Kidney epithelial cell (primary cell): ENCODE measurements at regions not wholly inside any gene's neighbourhood (a gene's known extent, or its start where the extent isn't known, plus 50 kb on each side); places are given as distances from the start of the nearest gene placed in this dataset.
"Not testable (repeated sequence)": the region's sequence is repeated elsewhere in the genome, so short reads cannot be mapped to it uniquely, and the experiment has no call there.

Experiments
- DNase-seq: peaks from one replicate; pipeline ENCODE4 v3.0.0-alpha.2; 2010; ENCODE audit warnings: low read depth
- H3K27me3 ChIP-seq: 2 replicates; pipeline ENCODE4 v1.6.0; 2011; ENCODE audit warnings: low read length; ENCODE audit not compliant: control insufficient read depth, insufficient read depth
- H3K36me3 ChIP-seq: 2 replicates; pipeline ENCODE4 v1.5.1; 2011; ENCODE audit warnings: low read length; ENCODE audit not compliant: control insufficient read depth, insufficient read depth
- H3K4me3 ChIP-seq: 2 replicates; pipeline ENCODE4 v1.5.1; 2011; ENCODE audit warnings: low read depth, mild to moderate bottlenecking, control low read depth, low read length
- TF ChIP-seq, protein P1 (sequence below): IDR thresholded peaks from 2 replicates; pipeline ENCODE4 v1.5.1; 2011; ENCODE audit warnings: mild to moderate bottlenecking, moderate library complexity, low read length, control low read depth, inconsistent platforms; ENCODE audit not compliant: insufficient read depth, poor library complexity, severe bottlenecking

DNA sequence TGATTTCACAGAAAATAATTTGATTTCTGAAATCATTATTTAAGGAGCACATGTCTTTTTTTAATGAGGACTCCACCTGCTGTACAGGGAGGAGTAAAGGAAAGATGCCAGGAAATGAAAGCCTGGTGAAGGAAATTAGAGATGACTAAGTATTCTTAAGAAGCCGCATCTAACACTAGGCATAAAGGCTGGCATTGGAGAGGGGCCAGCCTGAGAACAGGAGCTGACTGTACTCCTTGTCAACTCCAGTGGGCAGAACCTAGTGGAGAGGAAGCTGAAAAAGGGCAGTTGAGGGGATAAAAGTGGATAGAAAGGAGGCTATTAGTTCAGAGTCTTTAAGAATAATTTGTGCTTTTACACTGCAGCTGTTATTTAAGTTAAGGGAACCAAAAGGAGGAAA lies 393.0 kb downstream of the PPP1R2C start:
- no peaks in the 10 kb centered on the region for H3K27me3 ChIP-seq
- no peak overlapping the region for H3K4me3 ChIP-seq
- DNase-seq, result no peak
- TF ChIP-seq, protein P1, sequence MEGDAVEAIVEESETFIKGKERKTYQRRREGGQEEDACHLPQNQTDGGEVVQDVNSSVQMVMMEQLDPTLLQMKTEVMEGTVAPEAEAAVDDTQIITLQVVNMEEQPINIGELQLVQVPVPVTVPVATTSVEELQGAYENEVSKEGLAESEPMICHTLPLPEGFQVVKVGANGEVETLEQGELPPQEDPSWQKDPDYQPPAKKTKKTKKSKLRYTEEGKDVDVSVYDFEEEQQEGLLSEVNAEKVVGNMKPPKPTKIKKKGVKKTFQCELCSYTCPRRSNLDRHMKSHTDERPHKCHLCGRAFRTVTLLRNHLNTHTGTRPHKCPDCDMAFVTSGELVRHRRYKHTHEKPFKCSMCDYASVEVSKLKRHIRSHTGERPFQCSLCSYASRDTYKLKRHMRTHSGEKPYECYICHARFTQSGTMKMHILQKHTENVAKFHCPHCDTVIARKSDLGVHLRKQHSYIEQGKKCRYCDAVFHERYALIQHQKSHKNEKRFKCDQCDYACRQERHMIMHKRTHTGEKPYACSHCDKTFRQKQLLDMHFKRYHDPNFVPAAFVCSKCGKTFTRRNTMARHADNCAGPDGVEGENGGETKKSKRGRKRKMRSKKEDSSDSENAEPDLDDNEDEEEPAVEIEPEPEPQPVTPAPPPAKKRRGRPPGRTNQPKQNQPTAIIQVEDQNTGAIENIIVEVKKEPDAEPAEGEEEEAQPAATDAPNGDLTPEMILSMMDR, result no peak
- H3K36me3 ChIP-seq, result no peaks in the 10 kb centered on the region

DNA sequence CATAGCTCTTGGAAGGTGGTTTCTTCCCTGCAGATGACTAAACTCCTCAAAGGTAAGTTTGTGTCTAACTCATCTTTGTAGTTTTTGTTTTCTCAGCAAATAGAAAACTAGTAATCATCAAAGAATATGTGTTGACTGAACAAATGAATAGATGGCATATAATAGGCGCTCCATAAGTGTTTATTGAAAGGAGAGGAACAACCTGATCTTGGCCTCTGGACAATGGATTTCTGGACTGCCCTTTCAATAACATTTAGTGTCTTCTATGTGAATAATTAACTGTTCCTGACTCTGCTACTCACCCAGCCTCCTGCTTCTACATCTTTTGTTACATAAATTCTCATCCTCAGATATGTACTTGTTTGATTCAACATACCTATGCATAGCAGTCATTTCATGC lies 399.1 kb downstream of the PPP1R2C start:
- Histone ChIP-seq H3K4me3 (no peak overlapping the region), H3K27me3 (no peaks in the 10 kb centered on the region), H3K36me3 (no peaks in the 10 kb centered on the region)
- TF ChIP-seq, protein P1, result no peak
- DNase-seq, result no peak

DNA sequence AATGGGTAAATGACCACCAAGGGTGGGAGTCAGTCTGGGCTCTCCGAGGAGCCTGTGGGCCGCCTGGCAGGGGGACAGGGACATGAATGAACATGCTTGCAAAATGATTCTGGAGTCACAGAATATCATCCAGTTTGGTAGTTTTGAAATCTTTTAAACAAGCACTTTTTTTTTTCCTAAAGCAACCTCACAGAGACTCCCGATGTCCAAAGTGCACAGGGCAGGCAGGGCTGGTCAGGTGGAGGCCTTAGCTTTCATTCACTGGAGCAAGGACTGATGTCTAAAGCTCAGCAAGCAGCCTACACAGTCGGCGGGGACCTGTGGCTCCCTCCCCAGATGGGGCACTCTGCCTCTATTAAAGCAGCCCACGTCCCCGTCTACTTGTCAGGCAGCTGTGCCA lies 402.9 kb downstream of the PPP1R2C start:
- TF ChIP-seq, protein P1, result no peak
- no peak overlapping the region for H3K4me3 ChIP-seq
- no peak for DNase-seq
- H3K36me3 ChIP-seq, result no peaks in the 10 kb centered on the region
- H3K27me3 ChIP-seq, result no peaks in the 10 kb centered on the region

DNA sequence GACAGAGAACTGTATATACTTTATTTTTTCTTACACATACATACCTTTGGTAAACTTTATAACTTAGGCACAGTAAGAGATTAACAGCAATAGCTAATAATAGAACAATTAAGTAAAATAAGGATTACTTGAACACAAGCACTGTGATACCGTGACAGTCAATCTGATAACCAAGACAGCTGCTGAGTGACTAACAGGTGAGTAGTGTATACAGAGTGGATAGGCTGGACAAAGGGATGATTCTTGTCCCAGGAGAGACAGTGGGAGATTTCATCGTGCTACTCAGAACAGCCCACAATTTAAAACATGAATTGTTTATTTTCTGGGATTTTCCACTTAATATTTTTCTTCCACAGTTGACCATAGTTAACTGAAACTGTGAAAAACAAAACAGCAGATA lies 411.8 kb downstream of the PPP1R2C start:
- no peaks in the 10 kb centered on the region for H3K27me3 ChIP-seq
- H3K4me3 ChIP-seq, result no peak overlapping the region
- DNase-seq, result no peak
- TF ChIP-seq, protein P1, result no peak
- H3K36me3 ChIP-seq, result no peaks in the 10 kb centered on the region

DNA sequence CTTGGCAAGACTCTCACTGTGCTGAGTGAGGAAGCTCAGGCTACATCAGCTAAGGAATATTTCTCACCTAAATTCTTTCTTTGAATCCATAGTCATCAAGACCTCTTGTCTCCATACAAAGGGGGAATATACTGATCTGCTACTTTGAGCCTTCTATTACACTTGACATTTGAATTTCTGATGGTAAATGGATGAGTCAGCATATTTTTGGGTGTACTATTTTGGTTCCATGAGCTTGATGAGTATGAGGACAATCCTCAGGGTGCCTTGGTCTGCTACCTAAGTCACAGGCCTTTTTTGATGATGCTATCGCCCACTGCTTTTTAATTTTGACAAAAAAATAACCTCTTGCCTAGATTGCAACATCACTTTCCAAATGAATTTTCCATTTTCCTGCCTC lies 415.7 kb downstream of the PPP1R2C start:
- Histone ChIP-seq H3K27me3 (no peaks in the 10 kb centered on the region), H3K36me3 (no peaks in the 10 kb centered on the region), H3K4me3 (no peak overlapping the region)
- DNase-seq, result no peak
- TF ChIP-seq, protein P1, result no peak

DNA sequence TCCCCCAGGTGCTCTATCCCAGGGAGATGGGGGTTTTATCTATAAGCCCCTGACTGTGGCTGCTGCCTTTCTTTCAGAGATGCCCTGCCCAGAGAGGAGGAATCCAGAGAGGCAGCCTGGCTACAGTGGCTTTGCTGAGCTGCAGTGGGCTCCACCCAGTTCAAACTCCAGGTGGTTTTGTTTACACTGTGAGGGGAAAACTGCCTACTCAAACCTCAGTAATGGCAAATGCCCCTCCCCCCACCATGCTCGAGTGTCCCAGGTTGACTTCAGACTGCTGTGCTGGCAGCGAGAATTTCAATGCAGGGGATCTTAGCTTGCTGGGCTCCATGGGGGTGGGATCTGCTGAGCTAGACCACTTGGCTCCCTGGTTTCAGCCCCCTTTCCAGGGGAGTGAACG lies 419.6 kb upstream of the CASK start:
- H3K4me3 ChIP-seq, DNase-seq: not testable (repeated sequence)

More for the DNA sequence above, 419.6 kb upstream of the CASK start:
- H3K27me3 ChIP-seq, H3K36me3 ChIP-seq: not testable (repeated sequence)
